B cell (primary cell): ENCODE measurements at regions not wholly inside any gene's neighbourhood (a gene's known extent, or its start where the extent isn't known, plus 50 kb on each side); places are given as distances from the start of the nearest gene placed in this dataset.

Experiments used
- EZH2 ChIP-seq: IDR thresholded peaks from 2 replicates; pipeline ENCODE4 v1.6.1; 2012; ENCODE audit warnings: borderline replicate concordance, low read depth, mild to moderate bottlenecking, moderate library complexity, low read length; ENCODE audit not compliant: insufficient read depth, poor library complexity, severe bottlenecking
- TF ChIP-seq, protein P1 (sequence below): fragments of 200-600 bp; IDR thresholded peaks from one replicate; pipeline ENCODE4 v1.8.0; 2022; ENCODE audit warnings: antibody characterized with exemption, mild to moderate bottlenecking

DNA sequence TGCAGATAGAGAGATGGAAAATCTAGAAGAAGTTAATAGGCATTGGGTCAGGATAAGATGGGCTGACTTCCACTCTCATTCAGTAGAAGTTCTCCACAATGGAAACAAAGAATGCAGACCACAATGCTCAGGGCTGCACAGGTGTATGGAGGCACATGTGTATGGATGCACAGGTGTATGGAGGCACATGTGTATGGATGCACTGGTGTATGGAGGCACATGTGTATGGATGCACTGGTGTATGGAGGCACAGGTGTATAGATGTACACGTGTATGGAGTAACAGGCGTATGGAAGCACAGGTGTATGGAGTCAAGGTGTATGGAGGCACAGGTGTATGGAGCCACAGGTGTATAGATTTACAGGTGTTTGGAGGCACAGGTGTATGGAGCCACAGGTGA, 285.7 kb upstream of the PPP2R2D start:
- TF ChIP-seq, protein P1, sequence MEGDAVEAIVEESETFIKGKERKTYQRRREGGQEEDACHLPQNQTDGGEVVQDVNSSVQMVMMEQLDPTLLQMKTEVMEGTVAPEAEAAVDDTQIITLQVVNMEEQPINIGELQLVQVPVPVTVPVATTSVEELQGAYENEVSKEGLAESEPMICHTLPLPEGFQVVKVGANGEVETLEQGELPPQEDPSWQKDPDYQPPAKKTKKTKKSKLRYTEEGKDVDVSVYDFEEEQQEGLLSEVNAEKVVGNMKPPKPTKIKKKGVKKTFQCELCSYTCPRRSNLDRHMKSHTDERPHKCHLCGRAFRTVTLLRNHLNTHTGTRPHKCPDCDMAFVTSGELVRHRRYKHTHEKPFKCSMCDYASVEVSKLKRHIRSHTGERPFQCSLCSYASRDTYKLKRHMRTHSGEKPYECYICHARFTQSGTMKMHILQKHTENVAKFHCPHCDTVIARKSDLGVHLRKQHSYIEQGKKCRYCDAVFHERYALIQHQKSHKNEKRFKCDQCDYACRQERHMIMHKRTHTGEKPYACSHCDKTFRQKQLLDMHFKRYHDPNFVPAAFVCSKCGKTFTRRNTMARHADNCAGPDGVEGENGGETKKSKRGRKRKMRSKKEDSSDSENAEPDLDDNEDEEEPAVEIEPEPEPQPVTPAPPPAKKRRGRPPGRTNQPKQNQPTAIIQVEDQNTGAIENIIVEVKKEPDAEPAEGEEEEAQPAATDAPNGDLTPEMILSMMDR, result no peak
- no peak for TF ChIP-seq EZH2
